MCF 10A (cell line): ENCODE measurements at regions not wholly inside any gene's neighbourhood (a gene's known extent, or its start where the extent isn't known, plus 50 kb on each side); places are given as distances from the start of the nearest gene placed in this dataset.
"Not testable (repeated sequence)": the region's sequence is repeated elsewhere in the genome, so short reads cannot be mapped to it uniquely, and the experiment has no call there.

ENCODE experiments used
- BruUV-seq: library from RNA; stranded (reverse); fragments of 400-500 nt; replicated peaks from 2 replicates; lab custom pipeline; 2021; lab: Mats Ljungman, UMichigan
- CTCF ChIA-PET: fragments of 300-600 bp; sonication (Branson Sonifier 250); formaldehyde crosslinking; extraction: SDS; loops from one replicate; lab custom pipeline; 2021; ENCODE audit warnings: antibody characterized with exemption, inconsistent platforms; lab: Yijun Ruan, JAX
- POLR2A ChIA-PET: fragments of 300-600, 350-650 bp; sonication (Branson Sonifier 250); formaldehyde crosslinking; extraction: SDS; loops from one replicate; lab custom pipeline; 2020; ENCODE audit warnings: antibody characterized with exemption, inconsistent platforms; lab: Yijun Ruan, JAX
- DNase-seq: peaks from one replicate; pipeline ENCODE4 v3.0.0-alpha.2; 2018; ENCODE audit not compliant: unreplicated experiment
- H3K27ac Mint-ChIP-seq: one replicate; pipeline ENCODE4 v1.8.0; 2022; ENCODE audit warnings: mild to moderate bottlenecking, low read depth, mixed read lengths; ENCODE audit not compliant: unreplicated experiment
- H3K27me3 Mint-ChIP-seq: one replicate; pipeline ENCODE4 v1.8.0; 2022; ENCODE audit warnings: mixed read lengths; ENCODE audit not compliant: insufficient read depth, unreplicated experiment
- H3K36me3 Mint-ChIP-seq: one replicate; pipeline ENCODE4 v1.8.0; 2022; ENCODE audit warnings: mild to moderate bottlenecking, moderate library complexity, mixed read lengths; ENCODE audit not compliant: insufficient read depth, unreplicated experiment
- H3K4me1 Mint-ChIP-seq: one replicate; pipeline ENCODE4 v1.8.0; 2022; ENCODE audit warnings: mixed read lengths; ENCODE audit not compliant: insufficient read depth, unreplicated experiment
- H3K4me3 Mint-ChIP-seq: one replicate; pipeline ENCODE4 v1.8.0; 2022; ENCODE audit warnings: mild to moderate bottlenecking, moderate library complexity, mixed read lengths; ENCODE audit not compliant: unreplicated experiment
- H3K9me3 Mint-ChIP-seq: one replicate; pipeline ENCODE4 v1.8.0; 2022; ENCODE audit warnings: mixed read lengths; ENCODE audit not compliant: unreplicated experiment
- intact Hi-C: fragments of 100-400 bp; cut with micrococcal nuclease; formaldehyde crosslinking; loops from 2 replicates; pipeline ENCODE4 v1.14.1; 2022

DNA sequence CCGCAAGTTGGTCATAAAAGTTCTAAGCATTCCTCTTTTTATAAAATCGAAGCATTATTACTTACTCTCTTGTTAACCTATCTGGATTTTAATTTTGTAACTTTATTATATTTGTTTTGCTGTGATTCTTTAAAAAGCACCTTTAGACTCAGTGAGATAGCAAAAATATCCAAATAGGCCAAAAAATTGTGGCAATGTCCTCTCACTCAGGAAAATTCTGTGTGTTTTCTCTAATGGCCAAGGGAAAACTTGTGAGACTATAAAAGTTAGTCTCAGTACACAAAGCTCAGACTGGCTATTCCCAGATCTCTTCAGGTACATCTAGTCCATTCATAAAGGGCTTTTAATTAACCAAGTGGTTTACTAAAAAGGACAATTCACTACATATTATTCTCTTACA is 386.4 kb downstream of the OR4F29 start, which contains the start of gene OR4F5:
TSS of gene OR4F5 (plus strand) at position 301 of the 400 bp plus-strand sequence.
- DNase-seq, CTCF ChIA-PET, intact Hi-C loops, H3K27ac Mint-ChIP-seq, BruUV-seq, POLR2A ChIA-PET, H3K4me3 Mint-ChIP-seq, H3K4me1 Mint-ChIP-seq, H3K36me3 Mint-ChIP-seq, H3K27me3 Mint-ChIP-seq, H3K9me3 Mint-ChIP-seq: not testable (repeated sequence)

GRCh38 chr1:56014-56531 is 395.4 kb downstream of the OR4F29 start:
- CTCF ChIA-PET, POLR2A ChIA-PET: not testable (repeated sequence)
- H3K27me3 Mint-ChIP-seq = peaks cover 12% of the 10 kb centered on the region

DNA sequence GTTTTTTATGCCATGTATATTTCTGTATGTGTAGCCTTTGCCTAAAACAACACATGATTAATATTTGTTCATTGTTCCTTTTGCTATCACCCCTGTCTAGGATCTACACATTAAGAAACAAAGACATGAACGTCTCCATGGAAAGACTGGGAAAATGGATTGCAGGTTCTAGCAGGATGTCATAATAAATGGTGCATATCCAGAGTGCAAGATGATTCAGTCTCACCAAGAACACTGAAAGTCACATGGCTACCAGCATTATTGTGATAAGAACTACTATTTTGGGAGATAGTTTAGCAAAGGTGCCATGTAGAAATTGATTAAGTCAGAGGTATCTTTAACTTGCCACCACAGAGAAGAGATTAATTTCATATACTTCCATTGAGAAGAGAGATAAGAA is 398.3 kb downstream of the OR4F29 start:
- DNase-seq, H3K4me1 Mint-ChIP-seq, POLR2A ChIA-PET, CTCF ChIA-PET, H3K27ac Mint-ChIP-seq, BruUV-seq, H3K36me3 Mint-ChIP-seq, H3K9me3 Mint-ChIP-seq, intact Hi-C loops, H3K4me3 Mint-ChIP-seq: not testable (repeated sequence)
- peaks cover 12% of the 10 kb centered on the region for H3K27me3 Mint-ChIP-seq

More at GRCh38 chr1:56014-56531, 395.4 kb downstream of the OR4F29 start:
- BruUV-seq, H3K4me1 Mint-ChIP-seq, H3K27ac Mint-ChIP-seq, H3K36me3 Mint-ChIP-seq, intact Hi-C loops, H3K4me3 Mint-ChIP-seq, H3K9me3 Mint-ChIP-seq, DNase-seq: not testable (repeated sequence)

DNA sequence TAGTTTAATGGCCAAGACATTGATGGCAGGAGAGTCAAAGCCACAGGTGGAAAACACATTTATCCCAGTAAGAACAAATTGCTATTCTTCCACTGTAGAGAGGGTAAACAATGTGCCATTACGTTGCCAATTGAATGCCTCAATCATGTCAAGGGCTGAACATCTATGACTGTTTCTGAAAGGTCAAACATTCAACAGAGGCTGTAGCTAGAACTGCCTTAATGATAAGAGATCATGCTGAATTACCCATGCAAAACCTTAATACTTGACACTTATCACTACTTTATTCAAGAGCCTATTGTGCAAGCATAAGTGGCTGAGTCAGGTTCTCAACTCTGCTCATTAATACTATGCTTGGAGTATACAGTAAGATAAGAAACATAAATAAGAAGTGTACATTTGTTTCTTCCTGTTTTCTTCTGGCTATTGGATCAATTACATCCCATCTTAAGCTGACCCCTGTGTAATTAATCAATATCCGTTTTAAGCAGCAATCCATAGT is 409.5 kb downstream of the OR4F29 start:
- H3K27ac Mint-ChIP-seq, POLR2A ChIA-PET, H3K27me3 Mint-ChIP-seq, H3K9me3 Mint-ChIP-seq, H3K36me3 Mint-ChIP-seq, CTCF ChIA-PET, intact Hi-C loops, BruUV-seq, DNase-seq, H3K4me1 Mint-ChIP-seq, H3K4me3 Mint-ChIP-seq: not testable (repeated sequence)

GRCh38 chr1:41197-41596 is 410.3 kb downstream of the OR4F29 start:
- H3K27me3 Mint-ChIP-seq, H3K4me1 Mint-ChIP-seq, H3K36me3 Mint-ChIP-seq, H3K27ac Mint-ChIP-seq, DNase-seq, CTCF ChIA-PET, H3K9me3 Mint-ChIP-seq, POLR2A ChIA-PET, H3K4me3 Mint-ChIP-seq, intact Hi-C loops, BruUV-seq: not testable (repeated sequence)

DNA sequence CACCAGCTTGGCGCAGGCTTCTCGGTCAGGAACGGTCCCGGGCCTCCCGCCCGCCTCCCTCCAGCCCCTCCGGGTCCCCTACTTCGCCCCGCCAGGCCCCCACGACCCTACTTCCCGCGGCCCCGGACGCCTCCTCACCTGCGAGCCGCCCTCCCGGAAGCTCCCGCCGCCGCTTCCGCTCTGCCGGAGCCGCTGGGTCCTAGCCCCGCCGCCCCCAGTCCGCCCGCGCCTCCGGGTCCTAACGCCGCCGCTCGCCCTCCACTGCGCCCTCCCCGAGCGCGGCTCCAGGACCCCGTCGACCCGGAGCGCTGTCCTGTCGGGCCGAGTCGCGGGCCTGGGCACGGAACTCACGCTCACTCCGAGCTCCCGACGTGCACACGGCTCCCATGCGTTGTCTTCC is 422.3 kb downstream of the OR4F29 start:
- DNase-seq, H3K4me3 Mint-ChIP-seq, POLR2A ChIA-PET, intact Hi-C loops, H3K27me3 Mint-ChIP-seq, BruUV-seq, H3K9me3 Mint-ChIP-seq, H3K36me3 Mint-ChIP-seq, H3K27ac Mint-ChIP-seq, H3K4me1 Mint-ChIP-seq, CTCF ChIA-PET: not testable (repeated sequence)

- DNase-seq, H3K27ac Mint-ChIP-seq, H3K9me3 Mint-ChIP-seq, CTCF ChIA-PET, H3K4me3 Mint-ChIP-seq, H3K27me3 Mint-ChIP-seq, POLR2A ChIA-PET, H3K36me3 Mint-ChIP-seq, H3K4me1 Mint-ChIP-seq, BruUV-seq, intact Hi-C loops: not testable (repeated sequence)
Observed at GRCh38 chr1:17298-17697, 434.2 kb downstream of the OR4F29 start.

DNA sequence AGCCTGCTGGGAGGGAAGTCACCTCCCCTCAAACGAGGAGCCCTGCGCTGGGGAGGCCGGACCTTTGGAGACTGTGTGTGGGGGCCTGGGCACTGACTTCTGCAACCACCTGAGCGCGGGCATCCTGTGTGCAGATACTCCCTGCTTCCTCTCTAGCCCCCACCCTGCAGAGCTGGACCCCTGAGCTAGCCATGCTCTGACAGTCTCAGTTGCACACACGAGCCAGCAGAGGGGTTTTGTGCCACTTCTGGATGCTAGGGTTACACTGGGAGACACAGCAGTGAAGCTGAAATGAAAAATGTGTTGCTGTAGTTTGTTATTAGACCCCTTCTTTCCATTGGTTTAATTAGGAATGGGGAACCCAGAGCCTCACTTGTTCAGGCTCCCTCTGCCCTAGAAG is 435.5 kb downstream of the OR4F29 start:
- H3K9me3 Mint-ChIP-seq, BruUV-seq, intact Hi-C loops, H3K27me3 Mint-ChIP-seq, H3K4me1 Mint-ChIP-seq, DNase-seq, H3K4me3 Mint-ChIP-seq, H3K27ac Mint-ChIP-seq, CTCF ChIA-PET, H3K36me3 Mint-ChIP-seq, POLR2A ChIA-PET: not testable (repeated sequence)

- intact Hi-C loops, DNase-seq, H3K9me3 Mint-ChIP-seq, H3K27me3 Mint-ChIP-seq, BruUV-seq, H3K4me1 Mint-ChIP-seq, POLR2A ChIA-PET, H3K36me3 Mint-ChIP-seq, H3K27ac Mint-ChIP-seq, H3K4me3 Mint-ChIP-seq, CTCF ChIA-PET: not testable (repeated sequence)
Observed at GRCh38 chr1:9941-10717, 441.3 kb downstream of the OR4F29 start.
